K562 (cell line): ENCODE measurements at regions not wholly inside any gene's neighbourhood (a gene's known extent, or its start where the extent isn't known, plus 50 kb on each side); places are given as distances from the start of the nearest gene placed in this dataset.

Experiments used
- ATAC-seq: fragments of 200-7000 bp; cut with Tn5 transposase; 3 replicates; pipeline ENCODE4 v1.9.1; 2020; ENCODE audit warnings: moderate library complexity
- BruUV-seq: library from RNA; stranded (reverse); fragments of 400-500 nt; replicated peaks from 2 replicates; lab custom pipeline; 2021; lab: Mats Ljungman, UMichigan
- CTCF ChIA-PET: fragments of 300-600 bp; formaldehyde crosslinking; extraction: SDS; loops from one replicate; lab custom pipeline; 2021; ENCODE audit warnings: low intra/inter-chr PET ratio; lab: Yijun Ruan, JAX
- POLR2A ChIA-PET: fragments of 300-600, 350-650 bp; sonication (Branson Sonifier 250); formaldehyde crosslinking; extraction: SDS; loops from one replicate; lab custom pipeline; 2021; ENCODE audit warnings: antibody characterized with exemption, inconsistent platforms; lab: Yijun Ruan, JAX
- DNase-seq, 4 experiments: peaks; one replicate each; pipeline versions ENCODE4 v3.0.0 to v3.0.0-alpha.2; 2011 to 2018; ENCODE audit warnings: low spot score in 3 of 4, mixed read lengths in 3 of 4; ENCODE audit errors: extremely low read depth in 1 of 4
- FAIRE-seq: peaks from 2 replicates; lab custom pipeline; 2011; peaks lifted over from hg19 to GRCh38; lab: Jason Lieb, UNC
- H2AFZ ChIP-seq: 2 replicates; pipeline ENCODE4 v1.6.0; 2011; ENCODE audit warnings: low read depth, low read length, control low read depth, inconsistent platforms
- H3K27ac ChIP-seq: fragments of 200-600 bp; 3 replicates; pipeline ENCODE4 v1.8.0; 2011; ENCODE audit warnings: low read depth, mild to moderate bottlenecking, control low read depth, inconsistent platforms, low read length, moderate library complexity, mixed read lengths; ENCODE audit errors: extremely low read depth
- H3K27me3 ChIP-seq, 2 experiments: fragments of 300-600 bp in 1 of 2; 2 replicates in 1 of 2; 3 replicates in 1 of 2; pipeline versions ENCODE4 v1.6.0 to v1.8.0; 2011; ENCODE audit warnings: inconsistent platforms in 2 of 2, low read length in 2 of 2, mild to moderate bottlenecking in 1 of 2, mixed read lengths in 1 of 2, moderate library complexity in 1 of 2; ENCODE audit not compliant: control insufficient read depth in 2 of 2, insufficient read depth in 2 of 2
- H3K36me3 ChIP-seq: fragments of 300-600 bp; 3 replicates; pipeline ENCODE4 v1.8.0; 2011; ENCODE audit warnings: mild to moderate bottlenecking, low read length, inconsistent platforms; ENCODE audit not compliant: control insufficient read depth, insufficient read depth
- H3K4me1 ChIP-seq, 2 experiments: fragments of 200-600 bp in 1 of 2; replicated peaks in 1 of 2; 2 replicates in 1 of 2; 3 replicates in 1 of 2; pipeline versions ENCODE4 v1.5.1 to v1.8.0; 2011; ENCODE audit warnings: inconsistent platforms in 2 of 2, low read length in 2 of 2, mild to moderate bottlenecking in 1 of 2, mixed read lengths in 1 of 2, moderate library complexity in 1 of 2; ENCODE audit not compliant: control insufficient read depth in 2 of 2, insufficient read depth in 2 of 2
- H3K4me2 ChIP-seq: 2 replicates; pipeline ENCODE4 v1.6.1; 2011; ENCODE audit warnings: low read length, control low read depth, inconsistent platforms, mixed read lengths; ENCODE audit not compliant: insufficient read depth
- H3K4me3 ChIP-seq: fragments of 200-600 bp; sonication (generic), shearing (Covaris generic); 2 replicates; pipeline ENCODE4 v1.5.1; 2016; ENCODE audit warnings: control low read depth, inconsistent platforms
- H3K79me2 ChIP-seq: fragments of 200-600 bp; 3 replicates; pipeline ENCODE4 v1.8.0; 2011; ENCODE audit warnings: low read length, inconsistent platforms; ENCODE audit not compliant: control insufficient read depth, insufficient read depth
- H3K9ac ChIP-seq, 2 experiments: 2 replicates each; pipeline versions ENCODE4 v1.6.0 to v1.6.1; 2011; ENCODE audit warnings: low read depth in 2 of 2, low read length in 2 of 2, control low read depth in 1 of 2, inconsistent platforms in 1 of 2, mild to moderate bottlenecking in 1 of 2, mixed read lengths in 1 of 2; ENCODE audit not compliant: insufficient read depth in 1 of 2
- H3K9me1 ChIP-seq: one replicate; pipeline ENCODE4 v1.6.0; 2011; ENCODE audit warnings: inconsistent platforms, mild to moderate bottlenecking, low read length, moderate library complexity; ENCODE audit not compliant: control insufficient read depth, insufficient read depth
- H3K9me3 ChIP-seq: replicated peaks from 2 replicates; pipeline ENCODE4 v1.5.1; 2011; ENCODE audit warnings: low read depth, low read length, inconsistent platforms; ENCODE audit not compliant: control insufficient read depth, insufficient read depth
- H4K20me1 ChIP-seq: replicated peaks from 2 replicates; pipeline ENCODE4 v1.6.1; 2011; ENCODE audit warnings: low read length, inconsistent platforms, mixed read lengths; ENCODE audit not compliant: control insufficient read depth, insufficient read depth
- ARID4B ChIP-seq: sonication (generic); formaldehyde crosslinking; IDR thresholded peaks from 2 replicates; pipeline ENCODE4 v1.8.0; 2022; ENCODE audit warnings: mild to moderate bottlenecking, missing genetic modification reagents
- HNRNPLL ChIP-seq: fragments of 200-400 bp; formaldehyde crosslinking; IDR thresholded peaks from 2 replicates; pipeline ENCODE4 v1.6.1; 2017; ENCODE audit warnings: low read length, low read depth, mild to moderate bottlenecking; ENCODE audit not compliant: poor library complexity, severe bottlenecking
- SRSF9 ChIP-seq: fragments of 200-400 bp; formaldehyde crosslinking; IDR thresholded peaks from 2 replicates; pipeline ENCODE4 v1.6.1; 2017; ENCODE audit warnings: low read depth, low read length, borderline replicate concordance
- WGBS: fragments of 100-300 bp; shearing (Covaris generic); methylation state at CpG from one replicate; pipeline ENCODE4 v1.1.6; 2016; ENCODE audit warnings: low coverage, mixed read lengths; ENCODE audit not compliant: insufficient coverage; ENCODE audit errors: missing lambda C conversion rate; 5-methylcytosine and 5-hydroxymethylcytosine counted together
- in situ Hi-C: fragments of 300-500 bp; cut with MboI; formaldehyde crosslinking; loops from 4 replicates; pipeline ENCODE4 v1.15.0; 2018; ENCODE audit warnings: inconsistent platforms, mixed read lengths
- intact Hi-C: fragments of 100-400 bp; cut with micrococcal nuclease; formaldehyde crosslinking; loops from 2 replicates; pipeline ENCODE4 v1.14.2; 2022

DNA sequence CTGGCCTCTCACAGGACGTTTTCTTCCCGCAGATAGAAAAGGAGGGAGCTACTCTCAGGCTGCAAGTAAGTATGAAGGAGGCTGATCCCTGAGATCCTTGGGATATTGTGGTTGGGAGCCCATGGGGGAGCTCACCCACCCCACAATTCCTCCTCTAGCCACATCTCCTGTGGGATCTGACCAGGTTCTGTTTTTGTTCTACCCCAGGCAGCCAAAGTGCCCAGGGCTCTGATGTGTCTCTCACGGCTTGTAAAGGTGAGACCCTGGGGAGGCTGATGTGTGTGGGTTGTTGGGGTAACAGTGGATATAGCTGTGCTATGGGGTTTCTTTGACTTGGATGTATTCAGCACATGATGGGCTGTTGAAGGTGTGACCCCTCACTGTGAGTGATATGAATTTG is 52.0 kb upstream of the POLR1H start:
- H2AFZ ChIP-seq, result no peak overlapping the region
- in situ Hi-C loops, result loop anchor here (10.0 kb wide), 1 partner anchor 274 kb away; no protein-coding TSS in a partner anchor
- ChIA-PET CTCF (interaction anchor here (0.5 kb wide), 1 partner anchor 103 kb away, joined by 4 read pairs; no protein-coding TSS in a partner anchor), POLR2A (interaction anchor here (0.5 kb wide), 1 partner anchor 394 kb away, joined by 3 read pairs; no protein-coding TSS in a partner anchor)
- intact Hi-C loops, result no loop called here
- peaks cover 0 to 10% of the 10 kb centered on the region in 2 experiments; a peak in 1 of 5 replicates for H3K4me1 ChIP-seq
- no peaks in the 10 kb centered on the region for H3K79me2 ChIP-seq
- no peak overlapping the region for H3K4me2 ChIP-seq
- TF ChIP-seq ARID4B (CRISPR knock-in tag) (no peak), SRSF9 (no peak), HNRNPLL (no peak)
- BruUV-seq, result no TSS peak
- H3K4me3 ChIP-seq, result no peak overlapping the region
- no peak overlapping the region for H3K9ac ChIP-seq
- H3K9me1 ChIP-seq, result no peaks in the 10 kb centered on the region
- FAIRE-seq (no peak), DNase-seq (no peak), ATAC-seq (no peak)
- WGBS, result 38% methylated on average over 3 of the region's 3 CpGs
- no peaks in the 10 kb centered on the region for H3K9me3 ChIP-seq
- H3K36me3 ChIP-seq, result no peaks in the 10 kb centered on the region
- H4K20me1 ChIP-seq, result no peaks in the 10 kb centered on the region
- H3K27ac ChIP-seq, result no peak overlapping the region
- H3K27me3 ChIP-seq, result no peaks in the 10 kb centered on the region
